ENCODE measurements at regions not wholly inside any gene's neighbourhood (a gene's known extent, or its start where the extent isn't known, plus 50 kb on each side); places are given as distances from the start of the nearest gene placed in this dataset.

DNA sequence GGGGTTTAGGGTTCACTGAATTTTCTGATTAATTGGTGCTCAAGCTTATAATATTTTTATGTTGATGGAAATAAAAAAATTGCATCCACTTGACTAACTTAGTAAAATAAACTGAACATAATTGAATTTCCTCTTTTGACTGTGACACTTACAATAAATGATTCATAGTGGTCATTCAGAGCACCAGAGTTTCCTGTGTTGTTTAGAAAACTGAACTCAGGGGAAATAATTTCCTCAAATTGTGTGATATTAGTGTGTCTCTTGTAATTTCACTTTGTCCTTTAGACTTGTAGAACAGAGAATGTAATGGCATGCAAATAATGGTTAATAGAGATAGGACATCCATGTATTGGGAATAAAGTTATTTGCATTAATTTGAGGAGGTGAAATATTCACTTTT is 319.7 kb upstream of the MAN1A1 start:
- TF ChIP-seq, protein P1, sequence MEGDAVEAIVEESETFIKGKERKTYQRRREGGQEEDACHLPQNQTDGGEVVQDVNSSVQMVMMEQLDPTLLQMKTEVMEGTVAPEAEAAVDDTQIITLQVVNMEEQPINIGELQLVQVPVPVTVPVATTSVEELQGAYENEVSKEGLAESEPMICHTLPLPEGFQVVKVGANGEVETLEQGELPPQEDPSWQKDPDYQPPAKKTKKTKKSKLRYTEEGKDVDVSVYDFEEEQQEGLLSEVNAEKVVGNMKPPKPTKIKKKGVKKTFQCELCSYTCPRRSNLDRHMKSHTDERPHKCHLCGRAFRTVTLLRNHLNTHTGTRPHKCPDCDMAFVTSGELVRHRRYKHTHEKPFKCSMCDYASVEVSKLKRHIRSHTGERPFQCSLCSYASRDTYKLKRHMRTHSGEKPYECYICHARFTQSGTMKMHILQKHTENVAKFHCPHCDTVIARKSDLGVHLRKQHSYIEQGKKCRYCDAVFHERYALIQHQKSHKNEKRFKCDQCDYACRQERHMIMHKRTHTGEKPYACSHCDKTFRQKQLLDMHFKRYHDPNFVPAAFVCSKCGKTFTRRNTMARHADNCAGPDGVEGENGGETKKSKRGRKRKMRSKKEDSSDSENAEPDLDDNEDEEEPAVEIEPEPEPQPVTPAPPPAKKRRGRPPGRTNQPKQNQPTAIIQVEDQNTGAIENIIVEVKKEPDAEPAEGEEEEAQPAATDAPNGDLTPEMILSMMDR (IDR thresholded peaks at IDR 0.05) = no peak
- no peak for TF ChIP-seq POLR2A (IDR thresholded peaks at IDR 0.05)
- no peak for TF ChIP-seq EP300 (IDR thresholded peaks at IDR 0.05)

Data from tibial nerve (tissue), 4 donors.